NCI-H524 treated with DMSO at 0.1 percent for 48 hours (cell line): ENCODE measurements at regions not wholly inside any gene's neighbourhood (a gene's known extent, or its start where the extent isn't known, plus 50 kb on each side); places are given as distances from the start of the nearest gene placed in this dataset.

Experiments
- DNase-seq: peaks from one replicate; lab custom pipeline; 2025; lab: John Stamatoyannopoulos, UW

- DNase-seq, result no peak
Measured at GRCh38 chr22:34738661-34739400, 327.1 kb upstream of the ISX start.

- DNase-seq, result no peak
Measured at GRCh38 chr22:34743110-34743751, 322.7 kb upstream of the ISX start.

DNA sequence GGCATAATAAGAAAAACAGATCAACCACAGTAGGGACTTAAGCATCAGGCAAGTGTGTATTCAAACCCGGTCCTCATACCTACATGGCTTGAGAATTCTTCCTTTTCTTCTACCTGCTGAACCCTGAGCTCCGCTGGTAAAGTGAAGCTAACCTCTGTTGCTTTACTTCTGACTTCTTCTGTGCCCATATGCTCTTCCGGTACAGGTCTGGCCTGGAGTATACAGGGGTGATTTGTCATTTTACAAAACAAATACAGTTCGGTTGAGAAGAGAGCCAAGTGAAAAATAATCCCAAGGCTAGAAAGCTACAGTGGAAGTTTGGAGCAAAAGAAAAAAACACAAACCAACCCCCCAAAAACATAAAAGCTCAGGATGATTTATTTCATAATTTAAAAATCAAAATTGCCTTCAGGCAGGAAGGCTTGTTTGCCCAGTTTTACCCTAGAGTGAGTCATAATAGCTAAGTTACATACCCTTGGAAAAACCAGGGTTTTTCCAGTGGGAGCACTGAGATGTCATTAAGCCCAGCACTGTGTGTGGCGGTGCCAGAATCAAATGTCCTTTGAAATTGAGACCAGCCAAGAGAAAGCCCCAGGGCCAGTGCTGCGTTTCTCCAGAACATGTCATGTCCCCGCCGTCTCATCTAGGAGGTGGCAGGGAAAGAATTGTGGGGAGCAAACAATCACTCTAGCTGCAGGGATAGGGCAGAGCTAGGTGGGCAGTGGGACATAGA lies 305.5 kb upstream of the ISX start:
- no peak for DNase-seq

- no peak for DNase-seq
Measured at GRCh38 chr22:34761111-34761510, 304.8 kb upstream of the ISX start.

GRCh38 chr22:34763496-34763895 lies 302.5 kb upstream of the ISX start:
- no peak for DNase-seq

GRCh38 chr22:34765115-34765514 lies 300.8 kb upstream of the ISX start:
- DNase-seq, result no peak

DNA sequence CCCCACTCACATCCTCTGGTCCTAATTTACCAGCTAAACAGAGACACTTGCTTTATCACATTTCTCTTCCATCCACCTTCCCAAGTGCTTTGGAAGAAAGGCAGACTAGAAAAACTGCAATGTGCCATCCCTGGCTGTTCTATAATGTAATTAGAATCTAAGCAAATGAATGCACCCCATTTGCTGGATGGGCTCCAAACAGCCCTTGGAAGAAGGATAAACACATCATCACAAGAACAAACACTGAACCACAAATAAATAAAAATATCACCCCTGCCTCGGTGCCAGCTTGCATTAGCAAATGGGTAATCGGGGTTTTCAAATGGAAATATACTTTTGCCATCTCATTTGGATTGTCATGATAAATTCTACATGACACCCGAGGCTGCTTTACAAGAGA lies 296.6 kb upstream of the ISX start:
- DNase-seq, result no peak

DNA sequence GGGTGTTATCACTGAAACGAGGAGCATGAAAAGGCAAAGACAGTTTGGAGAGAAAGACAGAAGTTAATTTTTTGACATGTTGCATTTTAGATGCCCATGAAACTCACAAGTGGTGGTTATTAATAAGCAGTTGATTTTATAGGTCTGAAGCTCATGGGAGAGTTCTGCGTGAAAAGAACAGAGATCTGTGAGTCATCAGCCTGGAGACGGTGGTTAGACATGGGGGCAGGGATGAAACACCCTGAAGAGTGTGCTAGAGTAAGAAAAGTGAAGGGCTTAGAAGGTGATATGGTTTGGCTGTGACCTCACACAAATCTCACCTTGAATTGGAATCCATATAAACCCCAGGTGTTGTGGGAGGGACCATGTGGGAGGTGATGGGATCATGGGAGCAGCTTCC lies 289.1 kb upstream of the ISX start:
- DNase-seq, result no peak

DNA sequence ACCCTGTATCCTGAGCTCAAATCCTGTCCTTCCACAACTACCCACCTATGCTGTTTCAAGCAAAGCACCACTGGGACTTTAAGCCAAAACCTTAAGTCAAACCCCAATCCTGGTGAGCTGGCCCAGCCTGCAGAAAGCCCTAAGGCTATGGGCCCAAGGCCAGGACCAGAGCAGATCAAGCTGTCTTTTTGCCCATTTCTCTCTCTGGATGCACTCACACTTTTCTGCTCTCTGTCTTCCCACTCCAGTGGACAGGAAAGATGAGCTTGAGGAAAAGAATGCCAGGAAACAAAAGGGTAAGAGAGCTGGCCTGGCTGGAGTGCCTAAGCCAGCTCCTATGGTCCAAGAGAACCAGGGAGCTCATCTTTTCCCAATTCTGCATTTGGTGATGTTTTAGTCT lies 284.3 kb upstream of the ISX start:
- DNase-seq, result no peak

DNA sequence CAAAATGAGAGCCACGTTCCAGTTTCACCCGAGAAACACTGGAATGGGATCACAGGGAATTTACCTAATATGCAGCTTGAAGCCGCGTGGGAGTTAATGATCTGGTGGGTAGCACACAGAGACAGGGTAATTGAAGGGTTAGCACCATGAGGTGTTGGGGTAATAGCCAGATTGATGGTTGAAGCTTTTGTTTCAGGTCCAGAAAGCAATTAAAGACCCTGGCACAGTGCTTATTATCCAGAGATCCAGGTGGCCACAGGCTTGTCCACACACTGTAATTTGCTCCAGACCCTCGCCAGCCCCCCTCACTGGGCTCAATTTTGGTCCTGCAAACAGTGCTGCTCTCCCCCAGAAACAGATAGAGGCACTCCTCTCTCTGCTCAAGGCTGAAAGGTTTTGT lies 282.5 kb upstream of the ISX start:
- DNase-seq, result no peak

- no peak for DNase-seq
Measured at GRCh38 chr22:34784056-34784455, 281.9 kb upstream of the ISX start.

DNA sequence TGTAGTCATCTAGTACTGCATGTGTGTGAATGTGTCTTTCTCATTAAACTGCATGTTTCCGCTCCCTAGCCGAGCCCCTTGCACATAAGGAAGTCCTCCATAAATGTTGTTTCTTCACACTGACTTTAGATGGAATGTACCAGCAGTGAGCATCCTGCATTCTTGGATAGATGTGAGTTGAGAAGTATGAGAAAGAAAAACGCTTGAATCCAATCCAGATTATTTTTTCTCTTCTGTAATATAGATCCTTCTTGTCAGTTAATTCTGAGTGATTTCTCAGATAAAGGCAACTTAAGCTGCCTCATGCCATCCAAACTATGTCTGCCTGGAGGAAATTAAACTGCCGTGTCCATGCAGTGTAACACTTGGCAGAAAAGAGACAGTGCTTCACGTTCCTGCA lies 268.1 kb upstream of the ISX start:
- DNase-seq, result no peak

DNA sequence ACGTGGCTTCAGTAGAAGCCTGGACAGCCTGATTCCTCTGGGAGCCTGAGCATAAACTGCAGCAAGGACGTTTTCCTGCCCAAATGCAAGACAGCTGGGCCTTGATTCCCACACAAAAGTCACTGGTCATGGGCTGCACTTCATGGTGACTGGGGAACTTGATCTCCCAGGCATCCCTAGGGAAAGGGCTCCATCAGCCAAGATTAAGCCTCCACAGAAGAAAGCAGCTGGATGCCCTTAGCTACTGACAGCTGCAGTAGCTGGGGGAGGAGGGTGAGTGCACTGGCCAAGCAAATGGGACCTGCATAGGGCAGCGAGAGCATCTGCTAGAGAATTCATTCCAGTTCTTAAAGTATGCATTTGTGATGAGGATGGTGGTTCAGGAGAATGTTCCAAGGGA lies 267.4 kb upstream of the ISX start:
- peak; percentile 83 for DNase-seq

DNA sequence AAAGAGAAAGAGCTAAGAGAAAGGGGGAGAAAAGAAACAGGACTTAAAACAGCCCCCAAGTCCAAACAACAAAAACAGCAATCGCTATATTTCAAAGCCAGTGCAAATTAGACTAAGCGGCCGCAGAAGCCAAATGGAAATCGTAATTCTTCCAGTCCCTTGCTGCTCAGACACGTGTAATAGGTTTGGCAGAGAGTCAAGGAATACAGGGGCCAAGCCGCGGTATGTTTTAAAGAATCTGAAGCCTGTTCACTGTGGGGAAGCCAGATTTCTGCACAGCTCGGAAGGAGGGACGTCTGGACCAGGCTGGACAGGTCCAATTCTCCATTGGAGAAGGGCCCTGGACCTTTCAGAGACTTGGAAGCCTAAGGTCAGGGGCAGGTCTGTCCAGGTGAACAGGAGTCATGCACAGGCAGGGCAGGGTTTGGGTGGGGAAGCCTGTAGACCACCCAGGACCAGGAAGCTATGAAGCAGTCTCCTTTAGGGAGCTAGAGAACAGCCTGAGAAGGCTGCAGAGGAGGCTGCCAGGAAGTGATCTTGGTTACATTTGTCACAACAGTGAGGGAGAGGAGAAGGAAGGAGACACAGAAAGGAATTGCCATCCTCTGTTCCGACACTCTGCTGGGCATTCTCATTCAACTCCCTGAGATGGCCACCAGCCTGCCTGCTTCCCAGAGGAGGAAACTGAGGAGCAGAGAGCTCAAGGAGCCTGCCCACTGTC lies 265.5 kb upstream of the ISX start:
- no peak for DNase-seq

DNA sequence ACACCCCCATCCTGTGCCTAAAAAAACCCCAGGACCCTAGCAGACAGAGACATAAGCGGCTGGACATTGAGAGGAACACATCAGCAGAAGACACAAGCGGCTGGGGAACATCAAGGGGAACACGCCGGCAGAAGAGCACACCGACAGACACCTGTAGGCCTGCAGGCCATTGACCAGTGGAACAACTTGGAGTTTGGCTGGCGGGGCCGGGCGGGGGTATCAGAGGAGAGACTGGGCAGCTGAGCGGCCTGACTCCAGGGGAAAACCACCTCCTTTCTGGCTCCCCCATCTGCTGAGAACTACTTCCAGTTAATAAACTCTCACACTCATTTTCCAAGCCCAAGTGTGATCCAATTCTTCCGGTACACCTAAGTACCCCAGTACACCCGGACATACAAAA lies 264.7 kb upstream of the ISX start:
- no peak for DNase-seq

GRCh38 chr22:34804091-34804490 lies 261.9 kb upstream of the ISX start:
- no peak for DNase-seq

- no peak for DNase-seq
Measured at GRCh38 chr22:34804604-34805003, 261.4 kb upstream of the ISX start.

DNA sequence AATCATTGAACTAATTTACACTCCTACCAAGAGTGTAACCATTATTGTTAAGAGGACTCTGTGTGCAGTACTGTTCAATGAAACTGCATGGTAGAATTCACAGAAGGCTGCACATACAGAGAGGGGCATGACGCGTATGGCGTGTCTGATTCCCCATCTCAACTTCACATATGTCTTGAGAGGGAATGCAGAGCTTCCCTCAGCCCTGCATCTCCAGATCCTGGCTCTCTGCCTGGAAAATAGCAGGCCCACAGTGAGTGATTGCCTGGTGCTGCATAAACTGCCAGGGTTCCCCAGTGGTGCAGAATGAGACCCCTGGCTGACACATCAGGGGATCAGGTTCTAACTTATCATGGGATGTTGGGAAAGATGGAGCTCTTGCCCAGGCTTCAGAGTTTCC lies 260.2 kb upstream of the ISX start:
- no peak for DNase-seq

DNA sequence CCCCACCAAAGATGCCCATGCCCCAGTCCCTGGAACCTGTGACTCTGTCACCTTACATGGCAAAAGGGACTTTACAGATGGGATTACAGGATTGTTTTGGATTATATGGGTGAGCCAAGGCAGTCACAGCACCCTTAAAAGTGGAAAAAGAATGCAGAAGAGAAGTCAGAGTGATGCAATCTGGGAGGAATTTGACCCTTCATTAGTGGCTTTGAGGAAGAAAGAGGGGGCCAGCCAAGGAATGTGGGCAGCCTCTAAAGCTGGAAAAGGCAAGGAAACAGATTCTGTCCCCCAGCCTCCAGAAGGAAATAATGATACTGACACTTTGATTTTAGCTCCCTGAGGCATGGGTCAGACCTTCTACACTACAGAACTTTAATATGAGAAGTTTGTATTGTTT lies 257.3 kb upstream of the ISX start:
- no peak for DNase-seq

DNA sequence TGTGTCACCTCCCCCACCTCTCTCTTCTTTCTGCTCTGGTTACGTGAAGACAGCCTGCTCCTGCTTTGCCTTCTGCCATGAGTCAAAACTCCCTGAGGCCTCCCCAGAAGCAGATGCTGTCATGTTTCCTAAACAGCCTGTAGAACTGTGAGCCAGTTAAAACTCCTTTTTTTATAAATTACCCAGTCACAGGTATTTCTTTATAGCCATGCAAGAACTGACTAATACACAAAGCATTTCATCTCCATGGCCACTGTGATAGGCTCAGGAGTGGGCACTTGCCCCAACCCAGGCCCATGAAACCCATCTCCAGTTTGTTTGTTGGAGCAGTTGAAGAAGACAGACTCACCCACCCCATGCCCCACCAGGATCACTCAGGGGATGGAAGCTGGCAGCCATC lies 253.3 kb upstream of the ISX start:
- DNase-seq, result no peak

- no peak for DNase-seq
Measured at GRCh38 chr22:34814260-34815025, 251.5 kb upstream of the ISX start.

GRCh38 chr22:34829485-34829884 lies 236.5 kb upstream of the ISX start:
- no peak for DNase-seq
